GM04503 (cell line): ENCODE measurements at regions not wholly inside any gene's neighbourhood (a gene's known extent, or its start where the extent isn't known, plus 50 kb on each side); places are given as distances from the start of the nearest gene placed in this dataset.

Experiments used
- DNase-seq: peaks from one replicate; pipeline ENCODE4 v3.0.0-alpha.2; 2012; ENCODE audit warnings: low read depth

GRCh38 chr4:41458689-41459088 lies 79.3 kb upstream of the LIMCH1 start:
- no peak for DNase-seq

GRCh38 chr4:41460641-41461040 lies 77.3 kb upstream of the LIMCH1 start:
- no peak for DNase-seq

- no peak for DNase-seq
Observed at GRCh38 chr4:41461780-41462307, 76.1 kb upstream of the LIMCH1 start.

DNA sequence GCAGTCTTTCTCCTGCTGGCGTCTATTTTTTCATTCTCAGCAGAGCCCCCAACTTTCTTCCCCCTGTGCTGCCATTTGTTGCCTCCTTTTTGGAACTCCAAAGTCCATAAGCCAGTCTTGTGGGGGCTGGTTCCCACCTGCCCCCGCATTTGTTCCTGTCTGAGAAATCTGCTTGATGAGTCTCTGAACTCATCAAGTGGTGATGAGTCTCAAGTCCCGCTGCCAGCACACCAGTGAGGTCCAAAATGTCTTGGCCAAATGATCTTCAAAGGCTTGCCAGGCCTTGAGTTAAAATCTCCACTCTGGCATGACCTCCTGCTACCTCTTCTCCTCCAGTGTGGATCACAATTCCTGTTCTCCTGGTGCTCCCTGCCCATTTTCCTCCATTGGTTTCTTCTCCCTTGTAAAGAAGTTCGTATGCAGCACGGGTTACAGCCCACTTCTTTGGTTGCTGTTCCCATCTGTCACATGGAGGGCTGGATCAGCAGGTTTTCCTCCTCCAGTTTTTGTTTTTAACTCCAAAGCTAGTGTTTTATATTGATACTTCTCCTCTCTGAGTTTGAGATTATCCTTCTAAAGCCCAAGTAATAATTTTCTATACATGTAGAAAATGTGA lies 72.7 kb upstream of the LIMCH1 start:
- DNase-seq, result no peak

- DNase-seq, result no peak
Observed at GRCh38 chr4:41466249-41466648, 71.7 kb upstream of the LIMCH1 start.

DNA sequence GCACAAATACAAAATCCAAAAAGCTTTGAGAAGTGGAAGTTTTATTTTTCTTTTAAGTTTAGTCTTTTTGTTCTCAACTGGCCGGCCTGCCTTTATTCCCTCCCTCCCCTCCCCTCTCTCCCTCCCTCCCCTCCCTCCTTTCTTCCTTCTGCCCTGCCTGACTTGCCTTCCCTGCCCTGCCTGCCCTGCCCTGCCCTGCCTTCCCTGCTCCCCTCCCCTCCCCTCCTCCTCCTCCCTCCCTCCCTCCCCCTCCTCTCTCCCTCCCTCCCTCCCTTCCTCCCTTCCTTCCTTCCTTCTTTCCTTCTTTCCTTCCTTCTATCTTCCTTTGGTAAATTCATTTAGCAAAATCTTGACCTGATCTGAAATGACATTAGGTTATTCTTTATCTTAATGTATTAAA lies 69.8 kb upstream of the LIMCH1 start:
- DNase-seq, result no peak

DNA sequence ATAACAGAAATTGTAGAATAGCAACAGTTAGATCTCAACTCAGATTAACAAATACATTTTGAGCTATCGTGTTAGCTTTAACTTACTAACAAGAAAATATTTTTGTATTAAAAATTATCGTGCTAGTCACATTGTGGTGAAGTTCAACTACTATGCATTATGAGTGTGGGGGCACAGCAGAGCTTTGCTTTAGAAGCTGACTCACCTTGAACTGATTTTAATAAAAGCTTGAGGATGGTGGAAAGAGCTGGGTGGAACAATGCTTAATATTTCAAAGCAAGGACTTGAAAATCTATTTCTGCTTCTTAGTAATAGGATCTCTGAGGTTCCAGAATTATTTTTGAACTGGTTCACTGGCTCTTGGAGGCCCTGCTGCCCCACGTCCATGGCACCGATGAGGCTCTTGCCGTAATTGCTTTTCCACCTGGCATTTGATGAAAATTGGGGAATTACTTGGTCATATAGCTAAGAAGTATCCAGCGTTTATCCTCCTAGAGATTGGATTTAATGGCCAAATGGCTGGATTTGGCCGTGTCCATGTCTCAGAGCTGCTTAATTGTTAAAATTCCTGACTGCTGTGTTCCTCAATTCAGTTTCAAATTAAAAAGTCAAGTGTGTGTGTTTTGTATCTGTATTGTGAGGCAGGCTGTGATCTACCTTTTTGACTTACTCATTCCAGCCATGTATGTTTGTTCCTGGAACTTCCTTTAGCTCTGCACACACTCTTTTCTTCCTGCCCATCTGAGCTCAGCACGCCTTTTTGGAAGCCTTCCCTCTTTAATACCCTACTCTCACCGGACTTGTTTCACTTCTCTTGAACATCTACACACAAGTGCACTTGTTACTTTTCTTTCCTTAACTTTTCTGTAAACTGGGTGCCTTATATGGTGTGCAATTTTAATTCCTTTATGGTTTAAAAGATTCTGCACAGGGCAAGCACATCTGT lies 66.6 kb upstream of the LIMCH1 start:
- DNase-seq, result no peak

GRCh38 chr4:41472081-41472480 lies 65.9 kb upstream of the LIMCH1 start:
- no peak for DNase-seq

GRCh38 chr4:41473176-41473575 lies 64.8 kb upstream of the LIMCH1 start:
- DNase-seq, result no peak

DNA sequence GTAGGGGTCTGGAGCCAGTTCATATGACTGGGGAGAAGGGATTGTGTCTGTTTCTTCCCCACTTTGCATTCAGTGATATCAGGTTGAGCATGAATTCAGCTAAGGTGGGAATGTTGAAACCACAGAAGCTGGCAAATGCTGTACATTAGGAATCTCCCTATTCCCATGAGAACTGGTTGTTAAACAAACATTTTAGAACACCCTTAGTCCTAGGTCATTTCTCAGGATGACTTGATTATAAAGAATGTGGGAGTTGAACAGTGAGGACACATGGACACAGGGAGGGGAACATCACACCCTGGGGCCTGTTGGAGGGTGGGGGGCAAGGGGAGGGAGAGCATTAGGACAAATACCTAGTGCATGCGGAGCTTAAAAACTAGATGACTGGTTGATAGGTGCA lies 62.6 kb upstream of the LIMCH1 start:
- no peak for DNase-seq

GRCh38 chr4:41476310-41476885 lies 61.6 kb upstream of the LIMCH1 start:
- DNase-seq, result no peak

- no peak for DNase-seq
Observed at GRCh38 chr4:41477181-41477905, 60.6 kb upstream of the LIMCH1 start.

DNA sequence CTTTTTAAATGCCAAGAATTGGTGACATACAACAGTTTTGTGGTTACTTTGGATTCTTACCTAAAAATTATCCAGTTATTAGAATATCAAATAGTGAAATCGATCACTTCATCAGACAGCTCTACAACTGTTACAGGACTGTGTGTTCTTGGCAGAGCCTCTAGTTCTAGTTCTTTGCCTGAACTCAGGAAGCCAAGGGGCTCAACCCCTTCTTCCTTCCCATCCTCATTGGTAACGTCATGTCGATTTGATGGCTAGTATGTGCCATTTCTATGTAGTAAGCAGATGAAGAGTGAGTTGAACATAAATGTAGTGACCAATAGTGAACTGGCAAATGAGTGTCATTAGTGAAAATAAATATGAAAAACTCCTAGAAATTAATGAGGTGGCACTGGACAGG lies 59.4 kb upstream of the LIMCH1 start:
- no peak for DNase-seq

DNA sequence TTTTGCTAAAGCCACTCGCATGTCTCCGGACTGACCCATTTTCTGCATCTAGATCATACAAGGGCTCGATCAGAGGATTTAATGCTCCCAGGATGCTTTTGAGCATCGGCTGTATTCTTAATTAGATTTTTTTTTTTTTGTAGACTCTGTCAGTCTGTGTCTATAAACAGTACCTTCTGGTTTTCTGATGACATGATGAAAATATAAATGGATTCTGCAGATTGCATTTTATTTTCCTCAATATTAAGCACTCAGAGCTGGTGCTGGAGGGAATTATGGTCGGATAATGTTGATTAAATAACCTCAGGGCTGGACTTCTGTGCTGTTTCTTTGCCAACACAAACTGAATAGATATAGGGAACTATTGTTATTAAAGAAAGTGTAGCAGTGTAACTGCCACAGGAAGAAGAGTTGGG lies 57.1 kb upstream of the LIMCH1 start:
- DNase-seq, result no peak

DNA sequence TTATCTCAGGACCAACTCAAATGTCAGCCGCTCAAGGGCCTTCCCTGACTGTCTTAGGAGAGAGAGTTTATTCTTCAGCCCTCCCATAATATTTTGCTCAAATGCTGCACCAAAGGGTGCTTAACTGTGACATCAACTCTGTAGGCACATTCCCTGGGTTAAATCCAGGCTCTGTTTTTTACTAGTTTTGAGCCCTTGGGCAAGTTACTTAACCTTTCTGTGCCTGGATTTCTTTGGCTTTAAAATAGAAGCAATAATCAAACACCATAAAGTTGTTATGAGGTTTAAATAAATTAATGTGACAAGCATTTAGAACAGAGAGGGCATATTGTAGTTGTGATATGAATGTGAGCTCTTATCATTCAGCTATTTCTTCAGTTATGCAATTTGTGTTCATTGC lies 54.2 kb upstream of the LIMCH1 start:
- no peak for DNase-seq

- DNase-seq, result no peak
Observed at GRCh38 chr4:41485041-41485440, 52.9 kb upstream of the LIMCH1 start.

DNA sequence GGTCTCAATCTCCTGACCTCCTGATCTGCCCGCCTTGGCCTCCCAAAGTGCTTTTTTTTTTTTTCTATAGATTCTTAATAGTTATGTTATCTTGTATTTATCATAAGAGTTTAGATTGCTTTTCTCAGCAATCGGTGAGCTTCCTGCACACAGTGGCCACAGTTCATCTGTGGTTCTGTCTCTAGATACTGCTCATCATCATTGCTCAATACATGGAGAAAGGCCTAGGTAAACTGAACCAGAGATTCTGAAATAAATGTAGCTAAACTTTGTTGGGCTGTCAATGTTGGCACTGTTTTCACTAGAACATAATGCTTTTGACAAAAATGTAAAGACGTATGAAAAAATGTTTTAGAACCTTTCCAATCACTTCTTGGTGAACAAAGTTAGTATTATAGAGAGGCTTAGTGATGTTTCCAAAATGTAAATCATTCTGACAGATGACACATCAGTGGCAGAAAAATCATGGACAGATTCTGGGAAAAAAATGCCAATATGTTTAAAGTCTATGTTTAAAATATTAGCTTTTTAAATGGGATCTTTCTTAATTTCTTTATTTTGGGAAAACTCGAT lies 50.0 kb upstream of the LIMCH1 start:
- DNase-seq, result no peak
